Pancreas (tissue), 10 donors: ENCODE measurements at regions not wholly inside any gene's neighbourhood (a gene's known extent, or its start where the extent isn't known, plus 50 kb on each side); places are given as distances from the start of the nearest gene placed in this dataset.

Source experiments
- ATAC-seq, 4 donors: fragments of 200-7000 bp; cut with Tn5 transposase; one replicate each; pipeline versions ENCODE4 v1.8.0 to v1.9.1; 2020; ENCODE audit warnings: mild to moderate bottlenecking in 4 of 4, moderate library complexity in 4 of 4
- DNase-seq, 6 donors: peaks; one replicate each; pipeline ENCODE4 v3.0.0-alpha.2; 2020
- FAIRE-seq: peaks from 2 replicates; lab custom pipeline; 2012; peaks lifted over from hg19 to GRCh38; lab: Jason Lieb, UNC
- H3K27ac ChIP-seq, 4 donors: fragments of 200-600 bp; sonication (generic); 1 replicate in 3 of 4; 2 replicates in 1 of 4; pipeline versions ENCODE4 v1.5.0 to v1.8.0; 2020
- H3K27me3 ChIP-seq, 4 donors: fragments of 200-600 bp; one replicate each; pipeline ENCODE4 v1.8.0; 2021
- H3K36me3 ChIP-seq, 3 donors: fragments of 200-600 bp; sonication (generic) in 1 of 3; one replicate each; pipeline versions ENCODE4 v1.5.0 to v1.8.0; 2020 to 2021
- H3K4me1 ChIP-seq, 3 donors: fragments of 200-600 bp; one replicate each; pipeline ENCODE4 v1.8.0; 2021
- H3K4me3 ChIP-seq, 4 donors: fragments of 200-600 bp; sonication (generic) in 2 of 4; one replicate each; pipeline versions ENCODE4 v1.5.0 to v1.8.0; 2020 to 2021
- H3K9me3 ChIP-seq, 4 donors: fragments of 200-600 bp; one replicate each; pipeline ENCODE4 v1.8.0; 2021
- CTCF ChIP-seq, 4 donors: fragments of 200-600 bp; sonication (generic) in 3 of 4; IDR thresholded peaks; one replicate each; pipeline versions ENCODE4 v1.5.0 to v1.8.0; 2021; ENCODE audit warnings: antibody characterized with exemption in 4 of 4
- WGBS, 2 donors: extraction: QIAGEN DNeasy Blood & Tissue Kit; methylation state at CpG; one replicate each; pipeline ENCODE4 v1.1.7; 2013; 5-methylcytosine and 5-hydroxymethylcytosine counted together
- intact Hi-C, 3 donors: fragments of 100-400 bp; cut with DNase I; formaldehyde crosslinking; loops; one replicate each; pipeline versions ENCODE4 v1.11.1 to v1.14.2; 2022
- donor health status: healthy with polysubstance abuse.
- donor health status: DM: no; HTN: no; CAD: no; lungs with moderate emphysema.
- donor health status: DM: no; HTN: no; CAD: no.
- donor health status: control.
- donor health status: control.
- donor health status: Bipolar disorder and iron deficiency.
- donor health status: DM: yes; HTN: yes; CAD: no.
- donor health status: DM: no; HTN: no; CAD: no.
- donor health status: DM: no; HTN: no; CAD: no.
- donor health status: DM: yes; HTN: yes; CAD: no.

GRCh38 chr12:78683626-78684025 is 180.9 kb upstream of the SYT1 start:
- DNase-seq = no peak
- no peak for FAIRE-seq
- no peak for ATAC-seq

GRCh38 chr12:78684419-78684818 is 180.2 kb upstream of the SYT1 start:
- H3K36me3 ChIP-seq = no peaks in the 10 kb centered on the region
- H3K4me3 ChIP-seq = no peak overlapping the region
- intact Hi-C loops = no loop called here
- H3K27ac ChIP-seq = no peak overlapping the region
- H3K27me3 ChIP-seq = no peaks in the 10 kb centered on the region
- FAIRE-seq (no peak), ATAC-seq (no peak), DNase-seq (no peak)
- no peak for TF ChIP-seq CTCF (IDR thresholded peaks at IDR 0.05)
- no peaks in the 10 kb centered on the region for H3K9me3 ChIP-seq
- WGBS, 2 donors = 61 to 74% methylated on average over 3 of the region's 3 CpGs
- H3K4me1 ChIP-seq = no peaks in the 10 kb centered on the region

More at GRCh38 chr12:78683626-78684025, 180.9 kb upstream of the SYT1 start:
- Histone ChIP-seq H3K4me1 (no peaks in the 10 kb centered on the region), H3K36me3 (no peaks in the 10 kb centered on the region), H3K27ac (no peak overlapping the region), H3K9me3 (no peaks in the 10 kb centered on the region), H3K4me3 (no peak overlapping the region), H3K27me3 (no peaks in the 10 kb centered on the region)
- TF ChIP-seq CTCF (IDR thresholded peaks at IDR 0.05) = no peak
- 86 to 92% methylated on average over 3 of the region's 3 CpGs for WGBS, 2 donors
- intact Hi-C loops = no loop called here

GRCh38 chr12:78695749-78696148 is 168.8 kb upstream of the SYT1 start:
- 96 to 100% methylated on average over 2 of the region's 2 CpGs for WGBS, 2 donors
- DNase-seq (no peak), ATAC-seq (no peak), FAIRE-seq (no peak)
- no peak for TF ChIP-seq CTCF (IDR thresholded peaks at IDR 0.05)
- intact Hi-C loops = no loop called here
- Histone ChIP-seq H3K27me3 (no peaks in the 10 kb centered on the region), H3K4me3 (no peak overlapping the region), H3K36me3 (no peaks in the 10 kb centered on the region), H3K4me1 (no peaks in the 10 kb centered on the region), H3K9me3 (no peaks in the 10 kb centered on the region), H3K27ac (no peak overlapping the region)

- H3K9me3 ChIP-seq = no peaks in the 10 kb centered on the region
- H3K4me1 ChIP-seq = no peaks in the 10 kb centered on the region
- H3K27ac ChIP-seq = no peak overlapping the region
- WGBS, 2 donors = 29 to 41% methylated on average over 2 of the region's 2 CpGs
- H3K4me3 ChIP-seq = no peak overlapping the region
- no peak for ATAC-seq
- intact Hi-C loops = no loop called here
- no peaks in the 10 kb centered on the region for H3K36me3 ChIP-seq
- TF ChIP-seq CTCF (IDR thresholded peaks at IDR 0.05) = no peak
- DNase-seq = no peak
- H3K27me3 ChIP-seq = no peaks in the 10 kb centered on the region
- FAIRE-seq = no peak
Observed at GRCh38 chr12:78696267-78696666, 168.3 kb upstream of the SYT1 start.

GRCh38 chr12:78697817-78698415 is 166.7 kb upstream of the SYT1 start:
- Histone ChIP-seq H3K4me1 (no peaks in the 10 kb centered on the region), H3K9me3 (no peaks in the 10 kb centered on the region), H3K27me3 (no peaks in the 10 kb centered on the region), H3K27ac (no peak overlapping the region), H3K36me3 (no peaks in the 10 kb centered on the region), H3K4me3 (no peak overlapping the region)
- ATAC-seq (no peak), FAIRE-seq (peak; percentile 43), DNase-seq (no peak)
- 71 to 76% methylated on average over 2 of the region's 2 CpGs for WGBS, 2 donors
- no peak for TF ChIP-seq CTCF (IDR thresholded peaks at IDR 0.05)
- intact Hi-C loops = no loop called here
